Upper lobe of left lung (tissue), 6 donors: ENCODE measurements at regions not wholly inside any gene's neighbourhood (a gene's known extent, or its start where the extent isn't known, plus 50 kb on each side); places are given as distances from the start of the nearest gene placed in this dataset.

ENCODE experiments used
- ATAC-seq, 2 donors: fragments of 200-7000 bp; cut with Tn5 transposase; one replicate each; pipeline ENCODE4 v1.9.1; 2022; ENCODE audit warnings: mild to moderate bottlenecking in 2 of 2, moderate library complexity in 2 of 2; ENCODE audit not compliant: low FRiP score in 2 of 2
- DNase-seq, 2 donors: peaks; one replicate each; pipeline ENCODE4 v3.0.0-alpha.2; 2019 to 2020
- H3K27ac ChIP-seq, 4 donors: fragments of 200-600 bp; sonication (generic); one replicate each; pipeline ENCODE4 v1.5.1; 2016 to 2019
- H3K27me3 ChIP-seq, 4 donors: fragments of 200-600 bp; sonication (generic); one replicate each; pipeline ENCODE4 v1.5.1; 2017 to 2019
- H3K36me3 ChIP-seq, 4 donors: fragments of 200-600 bp; sonication (generic); one replicate each; pipeline ENCODE4 v1.5.1; 2016 to 2019
- H3K4me1 ChIP-seq, 4 donors: fragments of 200-600 bp; sonication (generic); one replicate each; pipeline ENCODE4 v1.5.1; 2018 to 2019
- H3K4me3 ChIP-seq, 4 donors: fragments of 200-600 bp; sonication (generic); one replicate each; pipeline ENCODE4 v1.5.1; 2017 to 2019; ENCODE audit warnings: mild to moderate bottlenecking in 2 of 4, moderate library complexity in 1 of 4
- H3K9me3 ChIP-seq, 4 donors: fragments of 200-600 bp; sonication (generic); one replicate each; pipeline ENCODE4 v1.5.1; 2018 to 2019
- CTCF ChIP-seq, 6 experiments: fragments of 450-650 bp in 4 of 6; fragments of 200-600 bp in 2 of 6; sonication (generic) in 2 of 6; IDR thresholded peaks; one replicate each; pipeline ENCODE4 v1.5.1; 2016 to 2019; ENCODE audit warnings: antibody characterized with exemption in 6 of 6
- EP300 ChIP-seq, 4 donors: sonication (generic); formaldehyde crosslinking; IDR thresholded peaks; one replicate each; pipeline ENCODE4 v1.5.1; 2017; ENCODE audit warnings: antibody characterized with exemption in 4 of 4, control low read depth in 2 of 4
- POLR2A ChIP-seq, 4 donors: fragments of 450-650 bp; IDR thresholded peaks; one replicate each; pipeline ENCODE4 v1.5.1; 2016 to 2017; ENCODE audit warnings: antibody characterized with exemption in 4 of 4, mild to moderate bottlenecking in 2 of 4
- POLR2AphosphoS5 ChIP-seq, 2 donors: sonication (generic); formaldehyde crosslinking; IDR thresholded peaks; one replicate each; pipeline ENCODE4 v1.5.1; 2017; ENCODE audit warnings: antibody characterized with exemption in 2 of 2
- WGBS, 2 donors: methylation state at CpG; one replicate each; pipeline ENCODE4 v1.1.5; 2017 to 2018; 5-methylcytosine and 5-hydroxymethylcytosine counted together
- donor health status: DM: no; HTN: no; CAD: no; lungs with moderate emphysema.
- donor health status: DM: no; HTN: yes; CAD: no; lungs with severe emphysema.

- peaks cover 4 to 16% (median 13%) of the 10 kb centered on the region in 4 donors for H3K9me3 ChIP-seq
- H3K36me3 ChIP-seq, result no peaks in the 10 kb centered on the region
- H3K4me3 ChIP-seq, result no peak overlapping the region
- H3K27me3 ChIP-seq, result no peaks in the 10 kb centered on the region
- no peak for TF ChIP-seq POLR2AphosphoS5 (IDR thresholded peaks at IDR 0.05)
- TF ChIP-seq CTCF (IDR thresholded peaks at IDR 0.05), result no peak
- no peak for TF ChIP-seq EP300 (IDR thresholded peaks at IDR 0.05)
- no peak for TF ChIP-seq POLR2A (IDR thresholded peaks at IDR 0.05)
- DNase-seq, result no peak
- 83 to 87% methylated on average over 3 of the region's 3 CpGs for WGBS, 2 donors
- no peaks in the 10 kb centered on the region for H3K4me1 ChIP-seq
- ATAC-seq, result no peak
- H3K27ac ChIP-seq, result no peak overlapping the region
These were observed 610.0 kb downstream of the RNF144A start for GRCh38 chr2:7527165-7527722.

GRCh38 chr2:7530001-7530400 is 612.8 kb downstream of the RNF144A start:
- Histone ChIP-seq H3K27ac (no peak overlapping the region), H3K36me3 (no peaks in the 10 kb centered on the region), H3K4me3 (no peak overlapping the region), H3K9me3 (peaks cover 4 to 16% (median 13%) of the 10 kb centered on the region in 4 donors), H3K27me3 (no peaks in the 10 kb centered on the region), H3K4me1 (no peaks in the 10 kb centered on the region)
- DNase-seq (no peak), ATAC-seq (no peak)
- TF ChIP-seq CTCF (IDR thresholded peaks at IDR 0.05), result no peak
- no peak for TF ChIP-seq EP300 (IDR thresholded peaks at IDR 0.05)
- TF ChIP-seq POLR2AphosphoS5 (IDR thresholded peaks at IDR 0.05), result no peak
- no peak for TF ChIP-seq POLR2A (IDR thresholded peaks at IDR 0.05)

GRCh38 chr2:7539077-7539476 is 621.9 kb downstream of the RNF144A start:
- DNase-seq, result no peak
- Histone ChIP-seq H3K4me3 (no peak overlapping the region), H3K4me1 (no peaks in the 10 kb centered on the region), H3K27me3 (no peaks in the 10 kb centered on the region), H3K27ac (no peak overlapping the region), H3K36me3 (no peaks in the 10 kb centered on the region), H3K9me3 (no peaks in the 10 kb centered on the region)
- WGBS, 2 donors, result 89 to 95% methylated on average over 4 of the region's 4 CpGs
- TF ChIP-seq EP300 (IDR thresholded peaks at IDR 0.05) (no peak), POLR2AphosphoS5 (IDR thresholded peaks at IDR 0.05) (no peak), POLR2A (IDR thresholded peaks at IDR 0.05) (no peak), CTCF (IDR thresholded peaks at IDR 0.05) (no peak)
- no peak for ATAC-seq

- Histone ChIP-seq H3K36me3 (no peaks in the 10 kb centered on the region), H3K4me3 (no peak overlapping the region), H3K9me3 (no peaks in the 10 kb centered on the region), H3K27me3 (no peaks in the 10 kb centered on the region), H3K27ac (no peak overlapping the region), H3K4me1 (no peaks in the 10 kb centered on the region)
- 88 to 94% methylated on average over 1 to 5 of the region's 5 CpGs for WGBS, 2 donors
- no peak for TF ChIP-seq EP300 (IDR thresholded peaks at IDR 0.05)
- no peak for TF ChIP-seq POLR2A (IDR thresholded peaks at IDR 0.05)
- TF ChIP-seq POLR2AphosphoS5 (IDR thresholded peaks at IDR 0.05), result no peak
- no peak for TF ChIP-seq CTCF (IDR thresholded peaks at IDR 0.05)
- no peak for DNase-seq
- ATAC-seq, result no peak
These were observed 622.5 kb downstream of the RNF144A start for GRCh38 chr2:7539760-7540159.

GRCh38 chr2:7552825-7553570 is 635.8 kb downstream of the RNF144A start:
- H3K36me3 ChIP-seq, result no peaks in the 10 kb centered on the region
- H3K4me1 ChIP-seq, result no peaks in the 10 kb centered on the region
- no peak overlapping the region for H3K27ac ChIP-seq
- 70 to 78% methylated on average over 5 of the region's 5 CpGs for WGBS, 2 donors
- H3K4me3 ChIP-seq, result no peak overlapping the region
- TF ChIP-seq POLR2A (IDR thresholded peaks at IDR 0.05) (no peak), CTCF (IDR thresholded peaks at IDR 0.05) (no peak), EP300 (IDR thresholded peaks at IDR 0.05) (no peak), POLR2AphosphoS5 (IDR thresholded peaks at IDR 0.05) (no peak)
- ATAC-seq (no peak), DNase-seq (no peak)
- no peaks in the 10 kb centered on the region for H3K27me3 ChIP-seq
- no peaks in the 10 kb centered on the region for H3K9me3 ChIP-seq
